ENCODE measurements at regions not wholly inside any gene's neighbourhood (a gene's known extent, or its start where the extent isn't known, plus 50 kb on each side); places are given as distances from the start of the nearest gene placed in this dataset.

- TF ChIP-seq ZBTB7A (IDR thresholded peaks at IDR 0.05; ENCODE audit: low read depth) = no peak
- no peak for TF ChIP-seq EGR1 (IDR thresholded peaks at IDR 0.05)
- TF ChIP-seq, protein P1, sequence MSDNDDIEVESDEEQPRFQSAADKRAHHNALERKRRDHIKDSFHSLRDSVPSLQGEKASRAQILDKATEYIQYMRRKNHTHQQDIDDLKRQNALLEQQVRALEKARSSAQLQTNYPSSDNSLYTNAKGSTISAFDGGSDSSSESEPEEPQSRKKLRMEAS (IDR thresholded peaks at IDR 0.05) = no peak
- 0 out of 2 replicates have a peak, but pooled peaks have one; percentile 10 for TF ChIP-seq TEAD4 (IDR thresholded peaks at IDR 0.05)
- no peak for TF ChIP-seq CREB1 (IDR thresholded peaks at IDR 0.05; ENCODE audit: low read depth)
- TF ChIP-seq TAF1 (IDR thresholded peaks at IDR 0.05; ENCODE audit: low read depth) = no peak
- TF ChIP-seq FOXM1 (IDR thresholded peaks at IDR 0.05; ENCODE audit: borderline replicate concordance, low read depth) = no peak
Observed at GRCh38 chr4:41346306-41347061, 89.8 kb downstream of the UCHL1 start.

DNA sequence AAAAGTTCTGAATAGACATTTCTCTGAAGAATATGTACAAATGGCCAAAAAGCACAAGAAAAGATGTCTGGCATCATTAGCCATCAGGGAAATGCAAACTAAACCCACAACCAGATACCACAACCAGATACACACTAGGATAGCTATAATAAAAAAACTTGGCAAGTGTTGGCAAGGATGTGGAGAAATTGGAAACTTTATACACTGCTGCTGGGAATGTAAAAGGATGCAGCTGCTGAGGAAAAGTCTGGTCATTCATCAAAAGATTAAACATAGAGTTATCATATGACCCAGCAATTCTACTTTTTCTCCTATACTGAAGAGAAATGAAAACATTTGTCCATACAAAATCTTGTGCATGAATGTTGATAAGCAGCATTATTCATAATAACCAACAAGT, 92.3 kb downstream of the UCHL1 start:
- TF ChIP-seq TAF1 (IDR thresholded peaks at IDR 0.05; ENCODE audit: low read depth) (no peak), RAD21 (IDR thresholded peaks at IDR 0.05; ENCODE audit: low read depth) (no peak), REST (IDR thresholded peaks at IDR 0.05; ENCODE audit: low read depth) (no peak), CREB1 (IDR thresholded peaks at IDR 0.05; ENCODE audit: low read depth) (no peak), TEAD4 (IDR thresholded peaks at IDR 0.05) (no peak), TCF12 (IDR thresholded peaks at IDR 0.05; ENCODE audit: low read depth) (no peak), FOXM1 (IDR thresholded peaks at IDR 0.05; ENCODE audit: borderline replicate concordance, low read depth) (no peak)
- TF ChIP-seq, protein P1 (IDR thresholded peaks at IDR 0.05) = no peak

DNA sequence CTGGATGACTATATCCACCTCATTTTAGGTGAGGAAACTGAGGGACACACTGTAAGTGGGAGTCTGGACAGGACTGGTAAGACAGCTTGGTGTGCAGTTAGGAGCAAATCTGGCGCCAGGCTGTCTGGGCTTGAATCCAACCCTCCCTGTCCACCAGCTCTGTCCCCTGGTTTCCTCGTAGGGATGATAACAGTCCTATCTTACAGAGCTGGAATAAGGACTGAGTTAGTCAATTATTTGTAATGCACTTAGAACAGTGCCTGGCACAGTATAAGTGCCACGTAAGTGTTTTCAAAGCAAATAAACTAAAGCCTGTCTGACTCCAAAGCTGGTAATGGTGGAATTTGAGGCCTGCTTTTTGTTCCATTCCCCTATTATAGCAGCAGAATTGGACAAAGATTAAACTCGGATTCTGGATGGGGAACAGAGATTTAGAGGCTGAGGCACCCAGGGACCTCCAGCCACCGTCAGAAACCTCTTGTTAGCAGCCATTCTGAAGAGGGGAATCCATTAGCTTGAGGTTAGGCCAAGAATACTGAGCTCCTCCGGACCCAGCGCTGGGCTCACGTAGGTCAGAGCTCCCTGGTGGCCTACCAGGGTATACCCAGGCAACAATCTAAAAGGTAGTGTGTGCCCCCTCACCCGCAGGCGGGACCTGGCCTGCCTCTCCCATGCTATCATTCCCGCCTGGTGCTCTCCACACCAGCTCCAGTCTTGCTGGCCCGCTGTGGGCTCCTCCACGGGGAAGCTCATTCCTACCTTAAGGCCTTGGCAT, 102.1 kb downstream of the UCHL1 start:
- 0 out of 2 replicates have a peak, but pooled peaks have one; percentile 18 for TF ChIP-seq RAD21 (IDR thresholded peaks at IDR 0.05; ENCODE audit: low read depth)
- TF ChIP-seq REST (IDR thresholded peaks at IDR 0.05; ENCODE audit: low read depth) = no peak
- TF ChIP-seq USF1 (IDR thresholded peaks at IDR 0.05) = no peak
- TF ChIP-seq YY1 (IDR thresholded peaks at IDR 0.05; ENCODE audit: low read depth) = no peak

GRCh38 chr4:41359422-41359775, 102.7 kb downstream of the UCHL1 start:
- TF ChIP-seq YY1 (IDR thresholded peaks at IDR 0.05; ENCODE audit: low read depth) (no peak), CREB1 (IDR thresholded peaks at IDR 0.05; ENCODE audit: low read depth) (no peak), TEAD4 (IDR thresholded peaks at IDR 0.05) (no peak), NFIC (IDR thresholded peaks at IDR 0.05) (no peak), REST (IDR thresholded peaks at IDR 0.05; ENCODE audit: low read depth) (no peak), TCF12 (IDR thresholded peaks at IDR 0.05; ENCODE audit: low read depth) (no peak), ZBTB7A (IDR thresholded peaks at IDR 0.05; ENCODE audit: low read depth) (no peak), RAD21 (IDR thresholded peaks at IDR 0.05; ENCODE audit: low read depth) (no peak), CEBPB (IDR thresholded peaks at IDR 0.05) (no peak), EGR1 (IDR thresholded peaks at IDR 0.05) (no peak), USF1 (IDR thresholded peaks at IDR 0.05) (no peak), TAF1 (IDR thresholded peaks at IDR 0.05; ENCODE audit: low read depth) (no peak)
- TF ChIP-seq, protein P1 (IDR thresholded peaks at IDR 0.05) = no peak
